GM21515 (cell line): ENCODE measurements at regions not wholly inside any gene's neighbourhood (a gene's known extent, or its start where the extent isn't known, plus 50 kb on each side); places are given as distances from the start of the nearest gene placed in this dataset.
"Not testable (repeated sequence)": the region's sequence is repeated elsewhere in the genome, so short reads cannot be mapped to it uniquely, and the experiment has no call there.

Experiments used
- ATAC-seq: cut with Tn5 transposase; IDR thresholded peaks from one replicate; pipeline ENCODE4 v1.9.1; 2021; ENCODE audit not compliant: unreplicated experiment

DNA sequence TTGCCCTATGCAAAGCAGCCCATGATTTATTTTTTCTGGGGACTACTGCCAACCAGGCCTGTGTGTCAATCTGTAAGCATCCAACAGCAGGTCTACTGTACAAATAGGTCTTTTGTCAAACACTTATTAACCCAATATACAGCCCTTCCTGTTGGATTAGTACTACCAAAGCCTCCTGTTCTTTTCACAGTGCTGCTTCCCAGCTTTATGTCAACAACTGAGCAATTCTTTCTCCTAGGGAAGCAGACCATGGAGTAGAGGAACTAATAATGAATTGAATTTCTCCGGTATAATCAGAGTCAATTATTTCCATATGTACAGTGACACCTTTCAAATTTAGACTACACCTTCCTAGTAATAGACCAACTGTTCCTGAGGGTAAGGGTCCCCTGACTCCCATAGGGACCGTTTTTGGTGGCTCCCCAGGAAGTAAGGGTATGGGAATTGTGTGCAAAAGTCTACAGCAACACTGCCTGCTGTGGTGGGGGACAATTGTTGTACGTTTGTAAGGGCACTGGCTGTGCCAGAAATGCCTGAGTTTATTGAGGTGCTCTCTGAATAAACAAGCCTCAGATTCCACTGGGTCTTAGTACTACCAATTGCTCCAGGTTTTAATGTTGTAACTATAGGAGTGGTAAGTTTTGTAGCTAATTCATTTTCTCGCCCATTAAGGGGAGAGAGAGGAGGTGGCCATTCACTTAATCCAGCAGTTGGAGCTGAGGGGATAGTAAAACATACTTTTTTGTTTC, 286.1 kb upstream of the MTPN start:
- not testable (repeated sequence) for ATAC-seq

DNA sequence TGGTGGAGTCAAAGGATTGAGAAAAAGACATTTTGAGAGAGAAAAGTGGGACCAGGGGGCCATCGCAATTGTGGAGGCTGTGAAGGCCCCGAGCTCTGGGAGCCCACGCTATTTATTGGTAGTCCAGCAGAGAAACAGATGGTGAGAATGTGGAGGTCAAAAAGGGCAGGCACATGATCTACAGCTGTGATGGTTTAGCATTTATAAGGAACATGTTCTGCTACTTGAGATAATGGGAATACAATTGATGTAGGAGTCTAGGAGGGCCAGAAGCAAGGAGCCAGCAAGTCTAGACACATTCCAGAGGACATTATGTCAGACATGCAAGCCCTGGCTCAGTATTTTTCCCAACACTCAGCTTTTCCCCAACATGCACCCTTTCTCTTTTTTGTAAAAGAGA, 283.4 kb upstream of the MTPN start:
- ATAC-seq: not testable (repeated sequence)

DNA sequence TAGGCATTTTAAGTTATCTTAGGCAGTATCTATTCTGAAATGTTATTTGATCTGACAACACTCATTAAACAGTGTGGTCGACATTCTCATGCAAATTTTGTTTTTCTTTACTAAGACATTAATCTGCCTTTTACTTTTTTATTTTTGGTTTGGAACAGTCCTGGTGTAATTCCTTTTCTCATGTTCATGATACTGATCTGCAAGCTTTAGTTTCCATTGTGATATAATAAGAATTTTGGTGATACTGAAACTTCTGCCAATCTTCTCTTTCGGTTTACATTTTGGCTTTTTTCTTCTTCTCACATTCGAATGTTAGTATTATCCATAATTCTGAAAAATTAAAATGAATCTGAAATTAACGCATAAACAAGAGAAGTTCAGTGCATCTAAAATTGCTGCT, 281.9 kb upstream of the MTPN start:
- no peak for ATAC-seq

DNA sequence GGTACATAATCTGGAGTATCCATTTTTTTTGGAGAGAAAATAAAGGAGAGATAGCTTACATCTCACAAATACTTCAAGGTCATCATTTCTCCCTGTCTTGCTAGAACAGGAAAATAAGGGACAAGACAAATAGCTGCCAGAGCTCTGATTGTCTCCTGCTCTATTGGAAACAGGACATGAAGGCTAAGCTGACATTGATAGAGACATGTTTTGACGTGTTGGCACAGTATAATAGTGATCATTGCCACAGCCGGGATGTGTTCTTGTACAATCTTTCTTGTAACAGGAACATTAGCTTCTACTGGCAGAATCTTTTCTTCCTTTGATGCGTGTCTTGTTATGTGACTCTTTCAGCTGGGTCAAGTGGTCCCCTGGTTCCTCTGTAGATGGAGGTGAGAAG, 279.3 kb upstream of the MTPN start:
- ATAC-seq: no peak

DNA sequence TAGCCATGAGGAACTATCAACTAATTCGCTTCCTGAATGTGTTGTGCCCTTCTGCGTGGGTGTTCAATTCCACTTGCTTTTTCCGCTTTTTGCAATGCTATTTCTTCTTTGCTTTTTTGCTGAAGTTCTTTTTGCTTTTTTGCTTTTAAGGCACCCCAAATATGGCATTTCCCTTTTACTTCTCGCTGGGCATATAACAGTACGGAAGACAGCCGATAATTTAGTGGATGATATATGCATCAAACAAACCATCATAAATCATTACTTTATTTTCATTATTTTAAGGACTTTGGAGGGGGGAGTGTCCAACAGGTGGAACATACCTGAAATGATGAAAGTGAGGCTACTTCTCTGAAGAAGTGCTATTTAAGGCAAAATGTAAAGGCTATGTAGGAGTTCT, 277.0 kb upstream of the MTPN start:
- ATAC-seq: no peak

DNA sequence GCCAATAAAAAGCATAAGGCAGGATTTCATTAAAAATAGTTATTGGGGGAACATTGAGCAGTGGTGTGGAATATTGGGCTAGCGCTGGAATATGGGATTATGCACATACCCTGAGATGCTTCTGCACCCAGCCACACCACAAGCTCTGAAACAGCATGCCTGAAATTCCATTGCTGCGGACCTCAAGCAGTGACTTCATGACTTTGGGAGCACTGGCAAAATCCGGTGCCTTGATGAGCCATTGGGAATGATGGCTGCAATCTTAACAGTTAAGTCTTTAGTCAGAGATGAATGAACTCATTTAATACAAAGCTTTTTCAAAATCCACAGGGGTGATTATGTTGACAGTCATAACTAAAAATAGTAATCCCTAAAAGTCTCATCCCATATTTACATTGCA, 274.7 kb upstream of the MTPN start:
- ATAC-seq: no peak

DNA sequence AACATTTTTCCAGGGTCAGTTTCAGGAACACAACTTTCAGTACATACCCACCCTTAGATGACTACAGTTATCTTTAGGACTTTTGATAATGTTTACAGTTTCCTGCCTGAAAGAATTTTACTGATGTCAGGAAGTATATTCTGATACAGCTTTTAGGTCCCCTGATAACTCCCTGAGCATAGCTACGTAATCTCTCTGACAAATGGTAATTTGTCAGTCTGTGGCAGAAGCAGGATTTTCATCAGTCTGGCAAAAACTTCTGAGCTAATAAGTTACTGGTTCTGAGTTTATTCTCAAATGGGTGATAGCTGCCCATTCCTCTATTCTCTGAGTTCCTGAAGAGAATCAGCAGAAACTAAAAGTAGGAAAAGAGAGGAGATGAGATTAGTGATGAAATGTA, 270.1 kb upstream of the MTPN start:
- no peak for ATAC-seq

DNA sequence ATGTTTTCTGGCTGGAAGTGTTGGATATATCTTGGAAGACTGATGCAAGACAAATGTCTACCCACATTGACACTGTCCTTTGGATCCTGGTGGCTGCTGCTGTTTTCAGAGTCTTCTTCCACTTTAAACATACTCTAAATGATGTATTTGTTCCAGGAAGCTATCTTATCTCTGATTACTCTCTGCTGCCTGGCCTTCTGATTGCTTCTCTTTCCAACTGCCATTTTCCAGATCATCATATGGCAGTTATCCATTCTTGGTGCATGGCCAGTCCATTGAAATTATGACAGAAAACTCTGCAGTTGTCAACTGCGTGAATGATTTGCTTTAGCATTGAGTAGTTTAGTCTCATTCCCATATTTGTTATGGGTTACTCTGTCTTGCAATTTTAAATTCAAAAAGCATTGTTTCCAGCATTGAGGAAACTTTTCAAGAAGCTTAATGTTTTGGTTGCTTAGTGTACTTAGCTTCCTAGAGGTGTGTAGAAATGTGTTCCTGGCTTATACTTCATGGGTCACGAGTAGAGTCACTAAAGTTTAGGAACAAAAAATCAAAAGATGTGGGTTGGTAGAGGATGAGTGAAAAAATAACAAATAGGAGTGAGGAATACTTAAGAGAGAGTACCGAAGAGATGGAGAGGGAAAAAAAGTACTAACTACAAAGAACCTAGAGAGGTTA, 268.3 kb upstream of the MTPN start:
- no peak for ATAC-seq

DNA sequence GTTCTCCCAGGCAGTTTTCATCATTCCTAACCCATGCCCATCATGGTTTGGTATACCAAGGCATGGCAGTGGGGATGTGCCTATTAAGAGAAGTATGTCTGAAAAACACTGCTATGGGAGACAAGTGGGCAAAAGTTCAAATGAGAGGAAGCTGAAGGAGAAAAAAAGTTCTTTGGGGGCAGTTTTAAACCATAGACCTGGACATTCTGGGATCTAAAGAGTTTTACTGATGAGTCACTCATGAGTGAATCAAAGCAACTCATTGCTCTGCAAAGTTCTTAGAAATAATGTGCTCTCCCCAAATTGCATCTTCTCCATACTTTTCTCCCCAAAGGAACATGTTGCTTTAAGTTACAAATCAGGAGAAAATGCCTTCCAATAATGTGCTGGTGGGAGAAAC, 256.9 kb upstream of the MTPN start:
- no peak for ATAC-seq

DNA sequence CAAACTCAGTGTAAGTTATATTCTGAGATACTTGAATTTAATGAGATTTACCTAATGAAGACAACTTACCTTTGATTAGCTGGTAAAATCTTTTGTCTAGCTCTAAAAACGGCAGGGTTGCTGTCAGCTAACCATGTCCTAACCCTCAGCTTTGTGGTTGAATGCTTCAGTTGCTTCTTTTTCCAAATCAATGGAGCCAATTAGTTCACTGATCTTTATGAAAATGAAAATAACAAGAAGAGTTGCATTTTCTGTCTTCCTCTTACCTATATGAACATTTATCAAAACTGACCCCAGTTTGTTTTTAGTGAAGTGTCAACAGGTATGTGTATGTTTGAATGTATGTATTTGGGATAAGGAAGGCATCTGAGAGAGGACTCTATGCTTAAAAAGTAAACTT, 253.1 kb upstream of the MTPN start:
- ATAC-seq: no peak

DNA sequence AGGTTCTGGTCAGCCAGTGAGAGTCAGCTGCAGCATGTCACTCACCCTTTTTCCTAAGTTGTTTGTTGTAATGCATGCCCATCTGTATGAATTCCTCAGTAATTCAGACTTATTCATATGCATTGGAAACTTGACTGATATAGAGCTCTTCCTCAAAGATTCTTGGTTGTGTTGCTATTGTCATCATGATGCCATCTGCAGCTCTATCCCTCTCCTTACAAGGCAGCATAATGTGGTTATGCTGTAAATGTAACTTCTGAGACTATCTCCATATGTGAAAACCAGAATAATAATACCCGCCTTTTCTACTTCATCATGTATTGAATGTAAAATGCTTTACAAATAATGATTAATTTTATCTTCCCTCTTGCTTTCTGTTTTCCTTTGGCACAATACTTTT, 252.6 kb upstream of the MTPN start:
- ATAC-seq: no peak

DNA sequence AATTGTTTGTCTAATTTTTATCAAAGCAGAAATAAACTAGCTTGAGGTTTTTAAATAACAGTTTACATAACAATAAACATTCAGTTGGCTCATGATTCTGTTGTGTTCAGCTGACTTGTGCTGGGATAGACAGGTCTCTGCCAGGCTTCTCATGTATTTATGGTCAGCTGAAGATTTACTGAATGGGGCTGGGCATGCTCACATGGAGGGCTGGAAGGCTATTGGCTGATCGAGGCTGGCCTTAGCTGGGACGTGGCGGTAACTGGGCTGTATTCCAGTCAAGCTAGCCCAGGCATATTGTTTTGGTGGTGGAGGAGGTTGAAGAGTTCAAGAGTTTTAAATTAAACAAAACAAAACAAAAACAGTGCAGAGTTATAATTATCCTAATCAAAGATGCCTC, 251.0 kb upstream of the MTPN start:
- no peak for ATAC-seq

DNA sequence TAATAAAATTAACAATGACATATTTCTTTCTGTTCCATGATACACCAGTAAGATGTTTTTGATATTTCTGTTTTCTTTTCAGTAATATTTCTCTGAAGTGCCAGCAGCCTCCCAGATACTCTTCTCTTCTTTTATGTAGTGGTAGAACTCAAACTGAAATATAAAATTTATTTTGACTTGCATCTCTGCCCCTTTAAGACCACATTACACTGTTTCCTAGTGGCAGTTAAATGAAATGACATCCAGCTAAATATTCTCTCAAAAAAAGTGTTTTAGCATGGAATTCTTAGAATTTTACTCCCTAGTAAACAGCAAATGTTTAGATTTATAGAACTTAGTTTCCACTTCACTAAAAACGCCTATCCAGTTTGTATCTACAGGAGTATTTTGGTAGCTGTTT, 237.2 kb upstream of the MTPN start:
- ATAC-seq: no peak

DNA sequence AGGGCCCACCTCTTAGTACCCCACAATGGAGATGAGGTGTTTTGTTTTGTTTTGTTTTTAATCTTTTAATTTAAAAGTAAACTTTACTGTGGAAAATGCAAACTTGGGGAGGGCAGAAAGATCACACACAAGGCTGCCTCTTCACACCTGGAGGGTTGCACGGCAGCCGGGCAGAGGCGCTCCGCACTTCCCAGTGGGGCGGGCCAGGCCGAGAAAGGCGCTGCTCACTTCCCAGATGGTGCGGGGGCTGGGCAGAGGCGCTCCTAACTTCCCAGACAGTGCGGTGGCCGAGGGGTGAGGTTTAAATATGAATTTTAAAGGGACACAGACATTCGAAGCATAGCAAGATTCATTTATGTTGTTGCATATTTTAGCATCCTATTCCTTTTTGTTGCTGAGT, 235.9 kb upstream of the MTPN start:
- ATAC-seq: no peak

DNA sequence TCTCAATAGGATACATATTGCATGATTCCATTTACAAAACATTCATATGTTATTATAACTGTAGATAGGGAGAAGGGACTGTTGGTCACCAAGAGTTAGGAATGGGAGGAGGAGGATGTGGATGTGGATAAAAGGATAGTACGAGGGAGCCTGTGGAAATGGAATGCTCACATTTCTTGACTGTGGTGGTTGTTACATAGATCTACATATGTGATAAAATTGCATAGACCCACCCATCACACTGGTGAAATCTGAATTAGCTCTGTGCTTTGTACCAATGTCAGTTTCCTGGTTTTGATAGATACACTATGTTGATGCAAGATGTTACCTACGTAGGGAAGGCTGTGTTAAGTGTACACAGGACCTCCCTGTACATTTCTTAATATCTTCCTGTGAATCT, 233.5 kb upstream of the MTPN start:
- no peak for ATAC-seq

DNA sequence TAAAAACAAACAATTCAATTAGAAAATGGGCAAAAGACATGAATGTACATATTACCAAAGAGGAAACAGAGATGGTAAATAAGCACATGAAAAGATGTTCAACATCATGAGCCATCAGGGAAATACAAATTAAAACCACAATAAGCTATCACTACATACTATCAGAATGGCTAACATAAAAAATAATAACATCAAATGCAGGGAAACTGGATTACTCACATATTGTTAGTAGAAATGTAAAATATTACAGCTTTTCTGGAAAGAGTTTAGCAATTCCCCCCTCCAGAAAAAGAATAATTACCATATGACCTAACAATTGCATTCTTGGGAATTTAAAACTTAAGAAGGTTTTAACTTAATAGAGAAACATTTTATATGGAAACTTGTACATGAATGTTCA, 232.9 kb upstream of the MTPN start:
- ATAC-seq: no peak

DNA sequence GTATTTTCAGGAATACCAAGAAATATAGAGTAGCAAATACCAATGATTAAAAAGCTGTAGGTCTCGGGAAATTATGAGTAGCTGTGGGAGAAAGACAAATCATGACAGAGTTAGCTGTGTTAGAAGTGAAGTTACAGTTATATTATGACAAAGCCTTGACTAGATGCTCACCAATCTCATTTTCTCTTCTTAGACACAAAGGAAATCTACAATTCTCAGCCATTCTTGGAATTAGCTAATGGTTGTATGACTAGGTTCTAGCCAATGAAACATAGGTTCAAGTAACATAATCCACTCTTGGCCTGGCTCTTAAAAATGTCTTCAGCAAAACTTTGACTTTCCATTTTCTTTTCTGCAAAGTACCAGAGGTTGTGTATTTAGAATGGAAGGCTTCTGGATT, 228.8 kb upstream of the MTPN start:
- ATAC-seq: no peak

DNA sequence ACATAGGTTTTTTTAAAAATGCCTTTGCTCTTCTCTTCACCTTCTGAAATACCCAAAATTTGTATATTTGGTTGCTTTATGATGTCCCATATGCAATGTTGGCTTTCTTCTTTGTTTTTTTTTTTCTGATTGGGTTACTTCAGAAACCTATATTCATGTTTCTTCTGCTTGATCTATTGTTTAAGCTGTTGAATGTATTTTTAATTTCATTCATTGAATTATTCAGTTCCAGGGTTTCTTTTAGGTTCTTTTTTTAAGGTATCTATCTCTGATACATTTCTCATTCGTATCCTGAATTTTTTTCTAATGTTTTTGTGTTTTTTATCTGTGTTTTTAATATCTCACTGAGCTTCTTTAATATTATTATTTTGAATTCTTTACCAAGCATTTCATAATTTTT, 221.0 kb upstream of the MTPN start:
- no peak for ATAC-seq

DNA sequence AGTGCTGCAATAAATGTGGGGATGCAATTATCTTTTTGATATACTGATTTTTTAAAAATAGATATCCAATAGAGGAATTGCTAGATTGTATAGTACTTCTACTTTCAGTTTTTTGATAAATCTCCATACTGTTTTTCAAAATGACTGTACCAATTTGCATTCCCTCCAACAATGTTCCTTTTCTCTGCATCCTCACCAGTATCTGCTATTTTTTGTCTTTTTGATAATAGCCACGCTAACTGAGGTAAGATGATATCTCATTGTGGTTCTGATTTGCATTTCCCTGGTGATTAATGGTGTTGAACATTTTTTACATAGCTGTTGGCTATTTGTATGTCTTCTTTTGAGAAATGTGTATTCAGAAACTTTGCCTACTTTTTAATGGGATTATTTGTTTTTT, 217.7 kb upstream of the MTPN start:
- ATAC-seq: no peak

DNA sequence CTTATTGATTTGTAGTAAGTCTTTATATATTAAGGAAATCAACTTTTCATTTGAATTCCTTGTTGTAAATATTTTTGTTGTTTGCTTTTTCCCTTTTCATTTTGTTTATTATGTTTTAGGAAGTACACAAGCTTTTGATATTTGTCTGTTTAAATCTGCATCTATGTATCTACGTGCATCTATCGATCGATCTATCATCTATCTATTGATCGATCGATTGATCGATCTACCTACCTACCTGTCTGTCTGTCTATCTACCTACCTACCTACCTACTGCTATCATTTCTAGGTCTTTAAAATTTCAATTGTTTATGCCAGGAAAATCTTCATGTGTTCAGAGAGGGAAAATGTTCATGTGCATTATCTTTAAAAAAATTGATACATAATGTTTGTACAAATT, 216.8 kb upstream of the MTPN start:
- ATAC-seq: no peak

DNA sequence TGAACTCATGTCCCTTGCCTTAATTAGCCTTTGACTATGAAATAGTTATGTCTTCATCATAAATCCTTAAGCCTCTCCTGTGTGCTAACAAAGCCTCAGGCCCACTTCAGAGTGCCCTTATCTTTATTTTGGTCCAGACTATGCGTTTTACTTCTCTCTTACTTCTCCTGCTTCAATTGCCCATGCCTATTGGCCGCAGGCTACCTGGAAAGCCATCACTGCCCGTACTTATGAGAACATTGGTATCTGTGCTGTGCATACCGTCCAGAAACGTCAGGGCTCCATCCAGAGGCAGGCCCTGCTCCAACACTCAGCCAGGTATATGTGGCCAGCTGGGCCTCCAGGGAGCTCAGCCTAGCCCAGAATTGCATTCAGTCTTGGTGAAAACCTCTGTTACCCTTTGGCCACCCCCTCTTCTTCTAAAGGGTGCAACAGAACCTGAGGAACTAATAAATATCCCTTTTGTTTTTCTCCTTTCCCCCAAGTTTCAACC, 212.4 kb upstream of the MTPN start:
- ATAC-seq: no peak

DNA sequence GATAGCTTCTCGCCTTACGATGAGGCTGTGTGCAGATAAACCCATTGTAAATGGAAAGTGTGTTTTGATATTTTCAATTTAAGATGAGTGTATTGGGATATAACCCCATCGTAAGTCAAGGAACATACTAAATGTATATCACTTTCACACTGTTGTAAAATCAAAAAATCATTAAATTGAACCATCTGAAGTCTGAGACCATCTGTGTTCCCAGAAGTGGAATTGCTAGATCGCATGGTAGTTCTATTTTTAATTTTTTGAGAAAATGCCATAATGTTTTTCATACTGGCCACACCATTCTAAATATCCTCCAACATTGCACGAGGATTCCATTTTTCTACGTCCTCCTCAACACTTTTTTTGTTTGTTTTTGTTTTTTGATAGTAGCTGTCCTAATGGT, 209.1 kb upstream of the MTPN start:
- no peak for ATAC-seq

DNA sequence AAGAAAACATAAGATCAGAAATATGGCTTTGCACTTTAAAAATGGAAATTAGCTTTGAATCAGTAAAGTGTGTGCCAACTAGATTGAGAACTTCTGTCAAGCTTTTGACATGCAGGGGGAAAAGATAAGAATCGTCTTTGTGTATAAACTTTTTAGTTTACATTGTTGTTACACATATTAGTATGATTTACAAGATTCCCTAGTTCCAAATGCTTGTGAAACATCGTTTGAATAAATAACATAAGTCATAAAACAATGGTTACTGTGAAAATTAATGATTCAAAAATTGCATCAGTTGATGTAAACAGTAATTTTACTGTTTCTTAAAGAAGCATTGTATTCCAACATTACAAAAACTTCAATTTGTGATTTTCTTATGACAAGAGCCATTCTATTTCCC, 207.6 kb upstream of the MTPN start:
- ATAC-seq: no peak
